ENCODE measurements at regions not wholly inside any gene's neighbourhood (a gene's known extent, or its start where the extent isn't known, plus 50 kb on each side); places are given as distances from the start of the nearest gene placed in this dataset.

DNA sequence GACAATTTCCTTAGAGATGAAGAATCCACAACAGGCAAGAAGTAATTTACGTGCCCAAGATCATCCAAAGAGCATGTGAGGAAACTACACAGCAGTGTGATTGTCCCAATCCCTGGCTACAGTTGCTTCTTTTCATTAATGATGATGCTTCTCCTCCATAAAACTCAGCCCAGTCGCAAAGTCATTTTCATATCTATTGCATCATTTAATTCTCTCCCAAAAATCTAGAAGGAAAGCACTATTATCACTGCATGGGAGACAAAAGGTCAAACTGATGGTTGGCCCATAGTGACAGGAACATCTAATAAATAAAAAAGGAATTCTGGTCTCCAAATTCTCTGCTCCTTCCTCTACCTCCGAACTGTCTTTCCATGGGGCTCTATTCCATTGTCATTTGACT lies 103.5 kb upstream of the SERP2 start:
- no peaks in the 10 kb centered on the region for H3K36me3 ChIP-seq (ENCODE audit: control insufficient read depth, low read depth, low read length)
- H3K9ac ChIP-seq (ENCODE audit: low read length), result no peak overlapping the region
- no peak overlapping the region for H3K27ac ChIP-seq (ENCODE audit: low read length)
- H3K4me1 ChIP-seq (ENCODE audit: control insufficient read depth, low read depth, low read length), result no peaks in the 10 kb centered on the region
- H3K27me3 ChIP-seq (ENCODE audit: control insufficient read depth, insufficient read depth, low read length), result no peaks in the 10 kb centered on the region
- no peak overlapping the region for H3K4me3 ChIP-seq (ENCODE audit: low read length)
- H3K9me3 ChIP-seq (ENCODE audit: control insufficient read depth, low read depth, low read length), result no peaks in the 10 kb centered on the region

GRCh38 chr13:44271031-44271455 lies 102.6 kb upstream of the SERP2 start:
- H3K27me3 ChIP-seq (ENCODE audit: control insufficient read depth, insufficient read depth, low read length), result no peaks in the 10 kb centered on the region
- no peaks in the 10 kb centered on the region for H3K36me3 ChIP-seq (ENCODE audit: control insufficient read depth, low read depth, low read length)
- no peaks in the 10 kb centered on the region for H3K9me3 ChIP-seq (ENCODE audit: control insufficient read depth, low read depth, low read length)
- H3K27ac ChIP-seq (ENCODE audit: low read length), result no peak overlapping the region
- no peak overlapping the region for H3K4me3 ChIP-seq (ENCODE audit: low read length)
- H3K4me1 ChIP-seq (ENCODE audit: control insufficient read depth, low read depth, low read length), result no peaks in the 10 kb centered on the region
- H3K9ac ChIP-seq (ENCODE audit: low read length), result no peak overlapping the region

DNA sequence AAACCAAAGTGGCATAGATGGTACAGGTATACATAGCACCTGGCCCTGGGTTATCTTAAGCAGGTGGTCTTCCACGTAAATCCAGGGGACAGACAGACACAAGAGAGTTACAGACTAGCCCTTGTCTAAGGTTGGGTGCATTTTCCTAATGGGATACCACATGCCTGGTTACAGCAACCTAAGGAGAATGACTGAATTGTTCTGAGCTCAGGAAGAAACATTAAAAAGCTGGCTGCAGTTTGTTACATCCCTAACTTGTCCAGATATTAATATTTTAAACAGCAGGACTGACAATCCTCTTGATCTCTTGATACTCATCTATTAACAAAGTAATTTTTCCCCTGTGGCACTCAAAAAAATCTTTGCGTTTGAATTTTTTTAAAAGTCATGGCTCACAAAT lies 102.2 kb upstream of the SERP2 start:
- no peak overlapping the region for H3K27ac ChIP-seq (ENCODE audit: low read length)
- H3K27me3 ChIP-seq (ENCODE audit: control insufficient read depth, insufficient read depth, low read length), result no peaks in the 10 kb centered on the region
- no peak overlapping the region for H3K9ac ChIP-seq (ENCODE audit: low read length)
- H3K36me3 ChIP-seq (ENCODE audit: control insufficient read depth, low read depth, low read length), result no peaks in the 10 kb centered on the region
- H3K9me3 ChIP-seq (ENCODE audit: control insufficient read depth, low read depth, low read length), result no peaks in the 10 kb centered on the region
- H3K4me1 ChIP-seq (ENCODE audit: control insufficient read depth, low read depth, low read length), result no peaks in the 10 kb centered on the region
- H3K4me3 ChIP-seq (ENCODE audit: low read length), result no peak overlapping the region

DNA sequence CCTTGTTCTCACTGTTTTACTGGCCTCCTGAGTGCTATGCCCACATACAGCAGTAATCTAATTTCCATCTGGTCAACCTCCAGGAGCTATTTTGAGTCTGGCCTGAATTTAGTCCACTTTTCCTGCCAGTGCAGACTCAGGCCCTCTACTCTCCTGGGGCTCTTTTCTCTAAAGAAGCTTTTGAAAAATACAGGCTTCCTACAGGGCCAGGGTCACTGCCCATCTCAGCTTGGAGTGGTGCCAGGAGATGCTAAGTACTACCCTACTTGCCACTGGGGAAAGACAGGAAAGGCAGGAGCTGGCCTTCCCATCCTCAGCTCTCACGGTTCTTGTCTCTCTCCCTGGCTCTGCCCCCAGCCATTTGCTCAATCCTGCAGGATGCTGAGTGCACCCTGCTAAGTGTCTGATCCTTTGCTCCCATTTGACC lies 101.7 kb upstream of the SERP2 start:
- H3K4me1 ChIP-seq (ENCODE audit: control insufficient read depth, low read depth, low read length), result no peaks in the 10 kb centered on the region
- H3K9ac ChIP-seq (ENCODE audit: low read length), result no peak overlapping the region
- no peaks in the 10 kb centered on the region for H3K9me3 ChIP-seq (ENCODE audit: control insufficient read depth, low read depth, low read length)
- no peak overlapping the region for H3K27ac ChIP-seq (ENCODE audit: low read length)
- H3K27me3 ChIP-seq (ENCODE audit: control insufficient read depth, insufficient read depth, low read length), result no peaks in the 10 kb centered on the region
- H3K4me3 ChIP-seq (ENCODE audit: low read length), result no peak overlapping the region
- H3K36me3 ChIP-seq (ENCODE audit: control insufficient read depth, low read depth, low read length), result no peaks in the 10 kb centered on the region

DNA sequence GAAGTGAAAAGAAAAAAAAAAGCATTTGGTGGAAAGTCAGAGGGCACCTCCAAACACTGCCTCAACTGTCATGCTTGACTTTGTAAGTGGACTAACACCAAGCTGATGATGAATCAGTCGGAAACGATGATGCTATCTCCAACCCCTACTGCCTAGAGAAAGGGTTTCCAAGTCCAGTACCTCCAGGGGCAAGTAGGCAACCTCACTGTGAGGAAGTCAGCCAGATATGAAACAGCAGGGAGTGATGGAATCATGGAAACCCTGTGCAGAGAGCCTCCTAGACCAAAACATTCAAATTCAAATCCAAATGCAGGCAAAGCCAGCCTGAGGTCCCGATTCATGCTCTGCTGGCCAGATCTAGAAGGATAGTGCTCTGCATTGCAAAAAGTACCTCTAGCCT lies 100.9 kb upstream of the SERP2 start:
- Histone ChIP-seq H3K27me3 (ENCODE audit: control insufficient read depth, insufficient read depth, low read length) (no peaks in the 10 kb centered on the region), H3K9me3 (ENCODE audit: control insufficient read depth, low read depth, low read length) (no peaks in the 10 kb centered on the region), H3K9ac (ENCODE audit: low read length) (no peak overlapping the region), H3K36me3 (ENCODE audit: control insufficient read depth, low read depth, low read length) (no peaks in the 10 kb centered on the region), H3K4me3 (ENCODE audit: low read length) (no peak overlapping the region), H3K4me1 (ENCODE audit: control insufficient read depth, low read depth, low read length) (no peaks in the 10 kb centered on the region), H3K27ac (ENCODE audit: low read length) (no peak overlapping the region)

- H3K4me1 ChIP-seq (ENCODE audit: control insufficient read depth, low read depth, low read length), result no peaks in the 10 kb centered on the region
- no peak overlapping the region for H3K9ac ChIP-seq (ENCODE audit: low read length)
- H3K27ac ChIP-seq (ENCODE audit: low read length), result no peak overlapping the region
- no peaks in the 10 kb centered on the region for H3K9me3 ChIP-seq (ENCODE audit: control insufficient read depth, low read depth, low read length)
- H3K36me3 ChIP-seq (ENCODE audit: control insufficient read depth, low read depth, low read length), result no peaks in the 10 kb centered on the region
- no peak overlapping the region for H3K4me3 ChIP-seq (ENCODE audit: low read length)
- H3K27me3 ChIP-seq (ENCODE audit: control insufficient read depth, insufficient read depth, low read length), result no peaks in the 10 kb centered on the region
Observed at GRCh38 chr13:44273216-44273615, 100.4 kb upstream of the SERP2 start.

DNA sequence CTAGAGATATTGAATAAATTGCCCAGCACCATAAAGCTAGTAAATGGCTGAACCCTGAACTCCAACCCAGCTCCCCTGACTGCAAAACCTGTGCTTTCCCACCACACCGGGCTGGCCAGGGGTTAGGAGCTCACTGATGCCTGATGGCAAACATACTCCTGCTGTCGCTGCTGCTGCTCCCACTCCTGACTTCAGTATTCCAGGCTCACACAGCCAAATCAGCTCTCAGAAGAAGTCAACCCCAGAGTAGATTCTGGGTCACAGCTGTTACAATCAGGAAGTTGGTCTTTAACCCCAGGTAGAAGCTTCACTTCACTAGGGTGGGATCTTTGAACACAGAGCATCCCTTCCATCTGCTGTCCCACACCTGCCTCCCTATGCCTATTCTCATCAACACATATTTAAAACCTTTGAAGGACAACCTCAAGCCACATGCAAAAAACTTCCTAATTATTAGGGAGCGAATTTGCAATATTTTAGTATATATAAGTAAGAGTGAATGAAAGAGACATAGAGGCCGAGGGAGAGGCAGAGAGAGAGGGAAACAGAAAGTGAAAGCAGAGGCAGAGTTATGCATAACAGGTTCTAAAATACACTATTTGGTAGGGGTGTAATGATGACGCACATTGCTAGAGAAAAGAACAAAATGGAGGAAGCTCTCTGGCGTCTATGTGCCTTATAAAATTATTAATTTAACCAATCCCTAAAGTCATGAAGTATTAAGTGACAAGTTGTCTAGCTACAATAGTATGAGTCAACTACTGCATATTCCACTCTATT lies 99.4 kb upstream of the SERP2 start:
- Histone ChIP-seq H3K27me3 (ENCODE audit: control insufficient read depth, insufficient read depth, low read length) (no peaks in the 10 kb centered on the region), H3K27ac (ENCODE audit: low read length) (no peak overlapping the region), H3K4me3 (ENCODE audit: low read length) (no peak overlapping the region), H3K9me3 (ENCODE audit: control insufficient read depth, low read depth, low read length) (no peaks in the 10 kb centered on the region), H3K4me1 (ENCODE audit: control insufficient read depth, low read depth, low read length) (no peaks in the 10 kb centered on the region), H3K36me3 (ENCODE audit: control insufficient read depth, low read depth, low read length) (no peaks in the 10 kb centered on the region), H3K9ac (ENCODE audit: low read length) (no peak overlapping the region)

DNA sequence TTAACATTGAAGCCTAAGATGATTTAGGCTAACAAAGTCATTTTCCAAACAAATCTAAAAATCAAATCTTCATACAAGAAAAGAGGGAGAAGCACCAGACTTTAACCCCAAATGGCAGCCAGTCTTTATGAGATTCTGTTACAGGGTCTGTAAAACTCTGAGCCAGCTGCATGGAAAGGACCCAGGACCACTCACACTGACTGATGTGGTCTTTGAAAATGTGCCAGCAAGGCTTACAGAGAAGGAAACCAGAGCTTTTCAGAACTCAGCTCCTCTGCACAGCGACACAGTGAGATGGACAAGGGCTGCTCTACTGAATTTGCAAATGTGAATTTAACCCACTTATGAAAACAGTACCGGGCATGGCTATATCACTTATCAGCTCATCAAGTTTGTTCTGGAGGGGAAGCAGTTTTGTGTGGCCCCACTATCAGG lies 98.8 kb upstream of the SERP2 start:
- H3K36me3 ChIP-seq (ENCODE audit: control insufficient read depth, low read depth, low read length), result no peaks in the 10 kb centered on the region
- H3K27ac ChIP-seq (ENCODE audit: low read length), result no peak overlapping the region
- H3K4me1 ChIP-seq (ENCODE audit: control insufficient read depth, low read depth, low read length), result no peaks in the 10 kb centered on the region
- H3K4me3 ChIP-seq (ENCODE audit: low read length), result no peak overlapping the region
- H3K27me3 ChIP-seq (ENCODE audit: control insufficient read depth, insufficient read depth, low read length), result no peaks in the 10 kb centered on the region
- no peak overlapping the region for H3K9ac ChIP-seq (ENCODE audit: low read length)
- no peaks in the 10 kb centered on the region for H3K9me3 ChIP-seq (ENCODE audit: control insufficient read depth, low read depth, low read length)

- no peaks in the 10 kb centered on the region for H3K36me3 ChIP-seq (ENCODE audit: control insufficient read depth, low read depth, low read length)
- H3K4me1 ChIP-seq (ENCODE audit: control insufficient read depth, low read depth, low read length), result no peaks in the 10 kb centered on the region
- no peaks in the 10 kb centered on the region for H3K27me3 ChIP-seq (ENCODE audit: control insufficient read depth, insufficient read depth, low read length)
- H3K9me3 ChIP-seq (ENCODE audit: control insufficient read depth, low read depth, low read length), result no peaks in the 10 kb centered on the region
- no peak overlapping the region for H3K27ac ChIP-seq (ENCODE audit: low read length)
- H3K9ac ChIP-seq (ENCODE audit: low read length), result no peak overlapping the region
- H3K4me3 ChIP-seq (ENCODE audit: low read length), result no peak overlapping the region
Observed at GRCh38 chr13:44275381-44275780, 98.2 kb upstream of the SERP2 start.

GRCh38 chr13:44276061-44276460 lies 97.6 kb upstream of the SERP2 start:
- no peaks in the 10 kb centered on the region for H3K27me3 ChIP-seq (ENCODE audit: control insufficient read depth, insufficient read depth, low read length)
- no peak overlapping the region for H3K4me3 ChIP-seq (ENCODE audit: low read length)
- H3K9ac ChIP-seq (ENCODE audit: low read length), result no peak overlapping the region
- H3K27ac ChIP-seq (ENCODE audit: low read length), result no peak overlapping the region
- H3K4me1 ChIP-seq (ENCODE audit: control insufficient read depth, low read depth, low read length), result no peaks in the 10 kb centered on the region
- H3K9me3 ChIP-seq (ENCODE audit: control insufficient read depth, low read depth, low read length), result no peaks in the 10 kb centered on the region
- H3K36me3 ChIP-seq (ENCODE audit: control insufficient read depth, low read depth, low read length), result no peaks in the 10 kb centered on the region

- no peak overlapping the region for H3K4me3 ChIP-seq (ENCODE audit: low read length)
- H3K9ac ChIP-seq (ENCODE audit: low read length), result no peak overlapping the region
- no peaks in the 10 kb centered on the region for H3K36me3 ChIP-seq (ENCODE audit: control insufficient read depth, low read depth, low read length)
- no peaks in the 10 kb centered on the region for H3K9me3 ChIP-seq (ENCODE audit: control insufficient read depth, low read depth, low read length)
- no peak overlapping the region for H3K27ac ChIP-seq (ENCODE audit: low read length)
- H3K27me3 ChIP-seq (ENCODE audit: control insufficient read depth, insufficient read depth, low read length), result no peaks in the 10 kb centered on the region
- H3K4me1 ChIP-seq (ENCODE audit: control insufficient read depth, low read depth, low read length), result no peaks in the 10 kb centered on the region
Observed at GRCh38 chr13:44277459-44277858, 96.2 kb upstream of the SERP2 start.

DNA sequence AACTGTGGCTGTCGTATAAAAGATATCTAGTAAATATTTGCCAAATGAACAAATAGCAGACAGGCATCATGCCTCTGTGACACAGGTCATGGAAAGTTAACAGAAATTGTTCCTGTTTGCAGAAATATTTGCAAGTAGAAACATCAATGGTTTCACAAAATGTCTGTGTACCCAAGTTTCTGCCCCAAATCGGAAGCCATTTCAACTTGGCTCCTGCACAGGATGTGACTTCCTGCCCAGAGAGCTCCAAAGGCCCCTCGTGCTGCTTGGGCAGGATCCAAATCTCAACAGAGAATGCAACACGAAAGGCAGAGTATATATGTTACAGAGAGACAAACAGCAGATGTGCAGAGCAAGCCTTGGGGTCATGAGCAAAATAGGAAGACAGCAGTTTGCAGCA lies 95.5 kb upstream of the SERP2 start:
- H3K9me3 ChIP-seq (ENCODE audit: control insufficient read depth, low read depth, low read length), result no peaks in the 10 kb centered on the region
- H3K36me3 ChIP-seq (ENCODE audit: control insufficient read depth, low read depth, low read length), result no peaks in the 10 kb centered on the region
- H3K27me3 ChIP-seq (ENCODE audit: control insufficient read depth, insufficient read depth, low read length), result no peaks in the 10 kb centered on the region
- no peaks in the 10 kb centered on the region for H3K4me1 ChIP-seq (ENCODE audit: control insufficient read depth, low read depth, low read length)
- no peak overlapping the region for H3K27ac ChIP-seq (ENCODE audit: low read length)
- no peak overlapping the region for H3K4me3 ChIP-seq (ENCODE audit: low read length)
- H3K9ac ChIP-seq (ENCODE audit: low read length), result no peak overlapping the region
